ENCODE measurements at regions not wholly inside any gene's neighbourhood (a gene's known extent, or its start where the extent isn't known, plus 50 kb on each side); places are given as distances from the start of the nearest gene placed in this dataset.

GRCh38 chr2:217064234-217065011 is 204.6 kb upstream of the TNP1 start:
- TF ChIP-seq, protein P1, sequence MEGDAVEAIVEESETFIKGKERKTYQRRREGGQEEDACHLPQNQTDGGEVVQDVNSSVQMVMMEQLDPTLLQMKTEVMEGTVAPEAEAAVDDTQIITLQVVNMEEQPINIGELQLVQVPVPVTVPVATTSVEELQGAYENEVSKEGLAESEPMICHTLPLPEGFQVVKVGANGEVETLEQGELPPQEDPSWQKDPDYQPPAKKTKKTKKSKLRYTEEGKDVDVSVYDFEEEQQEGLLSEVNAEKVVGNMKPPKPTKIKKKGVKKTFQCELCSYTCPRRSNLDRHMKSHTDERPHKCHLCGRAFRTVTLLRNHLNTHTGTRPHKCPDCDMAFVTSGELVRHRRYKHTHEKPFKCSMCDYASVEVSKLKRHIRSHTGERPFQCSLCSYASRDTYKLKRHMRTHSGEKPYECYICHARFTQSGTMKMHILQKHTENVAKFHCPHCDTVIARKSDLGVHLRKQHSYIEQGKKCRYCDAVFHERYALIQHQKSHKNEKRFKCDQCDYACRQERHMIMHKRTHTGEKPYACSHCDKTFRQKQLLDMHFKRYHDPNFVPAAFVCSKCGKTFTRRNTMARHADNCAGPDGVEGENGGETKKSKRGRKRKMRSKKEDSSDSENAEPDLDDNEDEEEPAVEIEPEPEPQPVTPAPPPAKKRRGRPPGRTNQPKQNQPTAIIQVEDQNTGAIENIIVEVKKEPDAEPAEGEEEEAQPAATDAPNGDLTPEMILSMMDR (conservative IDR thresholded peaks at IDR 0.05; ENCODE audit: low read depth in 2 of 2), result no peak
- TF ChIP-seq EZH2phosphoT487 (IDR thresholded peaks at IDR 0.05; ENCODE audit: unreplicated experiment) (no peak), POLR2AphosphoS5 (IDR thresholded peaks at IDR 0.05; ENCODE audit: low read depth) (no peak), NANOG (IDR thresholded peaks at IDR 0.05; ENCODE audit: borderline replicate concordance) (no peak), EZH2 (IDR thresholded peaks at IDR 0.05; ENCODE audit: low read depth, unreplicated experiment) (no peak), ZNF114 (CRISPR knock-in tag; IDR thresholded peaks at IDR 0.05) (no peak), STAT1 (IDR thresholded peaks at IDR 0.05; ENCODE audit: unreplicated experiment) (no peak), REST (IDR thresholded peaks at IDR 0.05; ENCODE audit: unreplicated experiment) (no peak), CREB1 (CRISPR knock-in tag; IDR thresholded peaks at IDR 0.05; ENCODE audit: low read depth) (no peak), JUNB (IDR thresholded peaks at IDR 0.05; ENCODE audit: unreplicated experiment) (no peak), ZNF331 (CRISPR knock-in tag; IDR thresholded peaks at IDR 0.05; ENCODE audit: low read depth) (no peak)
- TF ChIP-seq, protein P2, sequence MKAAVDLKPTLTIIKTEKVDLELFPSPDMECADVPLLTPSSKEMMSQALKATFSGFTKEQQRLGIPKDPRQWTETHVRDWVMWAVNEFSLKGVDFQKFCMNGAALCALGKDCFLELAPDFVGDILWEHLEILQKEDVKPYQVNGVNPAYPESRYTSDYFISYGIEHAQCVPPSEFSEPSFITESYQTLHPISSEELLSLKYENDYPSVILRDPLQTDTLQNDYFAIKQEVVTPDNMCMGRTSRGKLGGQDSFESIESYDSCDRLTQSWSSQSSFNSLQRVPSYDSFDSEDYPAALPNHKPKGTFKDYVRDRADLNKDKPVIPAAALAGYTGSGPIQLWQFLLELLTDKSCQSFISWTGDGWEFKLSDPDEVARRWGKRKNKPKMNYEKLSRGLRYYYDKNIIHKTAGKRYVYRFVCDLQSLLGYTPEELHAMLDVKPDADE (IDR thresholded peaks at IDR 0.05), result no peak
- TF ChIP-seq, protein P3, sequence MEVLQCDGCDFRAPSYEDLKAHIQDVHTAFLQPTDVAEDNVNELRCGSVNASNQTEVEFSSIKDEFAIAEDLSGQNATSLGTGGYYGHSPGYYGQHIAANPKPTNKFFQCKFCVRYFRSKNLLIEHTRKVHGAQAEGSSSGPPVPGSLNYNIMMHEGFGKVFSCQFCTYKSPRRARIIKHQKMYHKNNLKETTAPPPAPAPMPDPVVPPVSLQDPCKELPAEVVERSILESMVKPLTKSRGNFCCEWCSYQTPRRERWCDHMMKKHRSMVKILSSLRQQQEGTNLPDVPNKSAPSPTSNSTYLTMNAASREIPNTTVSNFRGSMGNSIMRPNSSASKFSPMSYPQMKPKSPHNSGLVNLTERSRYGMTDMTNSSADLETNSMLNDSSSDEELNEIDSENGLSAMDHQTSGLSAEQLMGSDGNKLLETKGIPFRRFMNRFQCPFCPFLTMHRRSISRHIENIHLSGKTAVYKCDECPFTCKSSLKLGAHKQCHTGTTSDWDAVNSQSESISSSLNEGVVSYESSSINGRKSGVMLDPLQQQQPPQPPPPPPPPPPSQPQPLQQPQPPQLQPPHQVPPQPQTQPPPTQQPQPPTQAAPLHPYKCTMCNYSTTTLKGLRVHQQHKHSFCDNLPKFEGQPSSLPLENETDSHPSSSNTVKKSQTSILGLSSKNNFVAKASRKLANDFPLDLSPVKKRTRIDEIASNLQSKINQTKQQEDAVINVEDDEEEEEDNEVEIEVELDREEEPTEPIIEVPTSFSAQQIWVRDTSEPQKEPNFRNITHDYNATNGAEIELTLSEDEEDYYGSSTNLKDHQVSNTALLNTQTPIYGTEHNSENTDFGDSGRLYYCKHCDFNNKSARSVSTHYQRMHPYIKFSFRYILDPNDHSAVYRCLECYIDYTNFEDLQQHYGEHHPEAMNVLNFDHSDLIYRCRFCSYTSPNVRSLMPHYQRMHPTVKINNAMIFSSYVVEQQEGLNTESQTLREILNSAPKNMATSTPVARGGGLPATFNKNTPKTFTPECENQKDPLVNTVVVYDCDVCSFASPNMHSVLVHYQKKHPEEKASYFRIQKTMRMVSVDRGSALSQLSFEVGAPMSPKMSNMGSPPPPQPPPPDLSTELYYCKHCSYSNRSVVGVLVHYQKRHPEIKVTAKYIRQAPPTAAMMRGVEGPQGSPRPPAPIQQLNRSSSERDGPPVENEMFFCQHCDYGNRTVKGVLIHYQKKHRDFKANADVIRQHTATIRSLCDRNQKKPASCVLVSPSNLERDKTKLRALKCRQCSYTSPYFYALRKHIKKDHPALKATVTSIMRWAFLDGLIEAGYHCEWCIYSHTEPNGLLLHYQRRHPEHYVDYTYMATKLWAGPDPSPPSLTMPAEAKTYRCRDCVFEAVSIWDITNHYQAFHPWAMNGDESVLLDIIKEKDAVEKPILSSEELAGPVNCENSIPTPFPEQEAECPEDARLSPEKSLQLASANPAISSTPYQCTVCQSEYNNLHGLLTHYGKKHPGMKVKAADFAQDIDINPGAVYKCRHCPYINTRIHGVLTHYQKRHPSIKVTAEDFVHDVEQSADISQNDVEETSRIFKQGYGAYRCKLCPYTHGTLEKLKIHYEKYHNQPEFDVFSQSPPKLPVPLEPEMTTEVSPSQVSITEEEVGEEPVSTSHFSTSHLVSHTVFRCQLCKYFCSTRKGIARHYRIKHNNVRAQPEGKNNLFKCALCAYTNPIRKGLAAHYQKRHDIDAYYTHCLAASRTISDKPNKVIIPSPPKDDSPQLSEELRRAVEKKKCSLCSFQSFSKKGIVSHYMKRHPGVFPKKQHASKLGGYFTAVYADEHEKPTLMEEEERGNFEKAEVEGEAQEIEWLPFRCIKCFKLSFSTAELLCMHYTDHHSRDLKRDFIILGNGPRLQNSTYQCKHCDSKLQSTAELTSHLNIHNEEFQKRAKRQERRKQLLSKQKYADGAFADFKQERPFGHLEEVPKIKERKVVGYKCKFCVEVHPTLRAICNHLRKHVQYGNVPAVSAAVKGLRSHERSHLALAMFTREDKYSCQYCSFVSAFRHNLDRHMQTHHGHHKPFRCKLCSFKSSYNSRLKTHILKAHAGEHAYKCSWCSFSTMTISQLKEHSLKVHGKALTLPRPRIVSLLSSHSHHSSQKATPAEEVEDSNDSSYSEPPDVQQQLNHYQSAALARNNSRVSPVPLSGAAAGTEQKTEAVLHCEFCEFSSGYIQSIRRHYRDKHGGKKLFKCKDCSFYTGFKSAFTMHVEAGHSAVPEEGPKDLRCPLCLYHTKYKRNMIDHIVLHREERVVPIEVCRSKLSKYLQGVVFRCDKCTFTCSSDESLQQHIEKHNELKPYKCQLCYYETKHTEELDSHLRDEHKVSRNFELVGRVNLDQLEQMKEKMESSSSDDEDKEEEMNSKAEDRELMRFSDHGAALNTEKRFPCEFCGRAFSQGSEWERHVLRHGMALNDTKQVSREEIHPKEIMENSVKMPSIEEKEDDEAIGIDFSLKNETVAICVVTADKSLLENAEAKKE (CRISPR knock-in tag; IDR thresholded peaks at IDR 0.05), result no peak
